ENCODE measurements at regions not wholly inside any gene's neighbourhood (a gene's known extent, or its start where the extent isn't known, plus 50 kb on each side); places are given as distances from the start of the nearest gene placed in this dataset.

GRCh38 chr6:103870970-103871369 is 988.7 kb downstream of the HACE1 start (continued):
- TF ChIP-seq EZH2 (IDR thresholded peaks at IDR 0.05; ENCODE audit: borderline replicate concordance, control insufficient read depth, low read depth, low read length) (no peak), SIN3A (IDR thresholded peaks at IDR 0.05; ENCODE audit: low read depth, low read length) (no peak), POLR2AphosphoS2 (IDR thresholded peaks at IDR 0.05; ENCODE audit: low read depth, low read length) (no peak)
- TF ChIP-seq, protein P1, sequence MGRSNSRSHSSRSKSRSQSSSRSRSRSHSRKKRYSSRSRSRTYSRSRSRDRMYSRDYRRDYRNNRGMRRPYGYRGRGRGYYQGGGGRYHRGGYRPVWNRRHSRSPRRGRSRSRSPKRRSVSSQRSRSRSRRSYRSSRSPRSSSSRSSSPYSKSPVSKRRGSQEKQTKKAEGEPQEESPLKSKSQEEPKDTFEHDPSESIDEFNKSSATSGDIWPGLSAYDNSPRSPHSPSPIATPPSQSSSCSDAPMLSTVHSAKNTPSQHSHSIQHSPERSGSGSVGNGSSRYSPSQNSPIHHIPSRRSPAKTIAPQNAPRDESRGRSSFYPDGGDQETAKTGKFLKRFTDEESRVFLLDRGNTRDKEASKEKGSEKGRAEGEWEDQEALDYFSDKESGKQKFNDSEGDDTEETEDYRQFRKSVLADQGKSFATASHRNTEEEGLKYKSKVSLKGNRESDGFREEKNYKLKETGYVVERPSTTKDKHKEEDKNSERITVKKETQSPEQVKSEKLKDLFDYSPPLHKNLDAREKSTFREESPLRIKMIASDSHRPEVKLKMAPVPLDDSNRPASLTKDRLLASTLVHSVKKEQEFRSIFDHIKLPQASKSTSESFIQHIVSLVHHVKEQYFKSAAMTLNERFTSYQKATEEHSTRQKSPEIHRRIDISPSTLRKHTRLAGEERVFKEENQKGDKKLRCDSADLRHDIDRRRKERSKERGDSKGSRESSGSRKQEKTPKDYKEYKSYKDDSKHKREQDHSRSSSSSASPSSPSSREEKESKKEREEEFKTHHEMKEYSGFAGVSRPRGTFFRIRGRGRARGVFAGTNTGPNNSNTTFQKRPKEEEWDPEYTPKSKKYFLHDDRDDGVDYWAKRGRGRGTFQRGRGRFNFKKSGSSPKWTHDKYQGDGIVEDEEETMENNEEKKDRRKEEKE (IDR thresholded peaks at IDR 0.05): no peak

GRCh38 chr6:103862297-103862696 is 997.4 kb downstream of the HACE1 start:
- intact Hi-C loops (cut with micrococcal nuclease; ENCODE audit: unreplicated experiment): no loop called here
- SMC1A ChIA-PET (ENCODE audit: uncharacterized antibody, unreplicated experiment): no interaction called here
- TF ChIP-seq PAX5 (IDR thresholded peaks at IDR 0.05; ENCODE audit: borderline replicate concordance, low read depth, low read length) (no peak), ATF3 (IDR thresholded peaks at IDR 0.05; ENCODE audit: borderline replicate concordance, extremely low read depth, low read depth, low read length) (no peak), PAX8 (IDR thresholded peaks at IDR 0.05) (no peak), BCL3 (IDR thresholded peaks at IDR 0.05; ENCODE audit: borderline replicate concordance, insufficient read depth, low read depth, low read length, poor library complexity, severe bottlenecking) (no peak), KDM1A (IDR thresholded peaks at IDR 0.05; ENCODE audit: borderline replicate concordance) (no peak), CEBPB (IDR thresholded peaks at IDR 0.05; ENCODE audit: borderline replicate concordance in 1 of 2, low read depth in 2 of 2, low read length in 2 of 2) (no peak), IRF3 (IDR thresholded peaks at IDR 0.05) (no peak), TAF1 (IDR thresholded peaks at IDR 0.05; ENCODE audit: borderline replicate concordance, low read depth, low read length) (no peak), TARDBP (IDR thresholded peaks at IDR 0.05; ENCODE audit: borderline replicate concordance) (no peak), NFYB (IDR thresholded peaks at IDR 0.05; ENCODE audit: insufficient read depth, low read depth, low read length) (no peak), ATF7 (IDR thresholded peaks at IDR 0.05; ENCODE audit: low read depth) (no peak)

More at GRCh38 chr6:103862297-103862696, 997.4 kb downstream of the HACE1 start:
- H3K27me3 ChIP-seq (replicated peaks in 1 of 2; ENCODE audit: control insufficient read depth in 2 of 2, insufficient read depth in 2 of 2, low read length in 1 of 2): no peaks in the 10 kb centered on the region
- H3K27ac ChIP-seq (ENCODE audit: control insufficient read depth, insufficient read depth): no peak overlapping the region
- H3K9ac ChIP-seq (ENCODE audit: control insufficient read depth, insufficient read depth, low read length): no peak overlapping the region
- FAIRE-seq (no peak), DNase-seq (ENCODE audit: low read depth, low spot score) (no peak), ATAC-seq (no peak)
- in situ Hi-C loops (cut with MboI): no loop called here
- CTCF ChIA-PET: no interaction called here
- WGBS (ENCODE audit: insufficient coverage, insufficient replicate concordance, low lambda C conversion rate, missing lambda C conversion rate): 5% methylated on average over 3 of the region's 3 CpGs
- H4K20me1 ChIP-seq (ENCODE audit: control insufficient read depth, insufficient read depth): no peaks in the 10 kb centered on the region
- POLR2A ChIA-PET: no interaction called here
- H3K4me3 ChIP-seq: no peak overlapping the region
- H3K79me2 ChIP-seq (ENCODE audit: control insufficient read depth, insufficient read depth, low read length): no peaks in the 10 kb centered on the region
- no peaks in the 10 kb centered on the region for H3K9me3 ChIP-seq (replicated peaks; ENCODE audit: control insufficient read depth, insufficient read depth, low read length)
- BruUV-seq (replicated peaks): no TSS peak
- H3K4me2 ChIP-seq (ENCODE audit: control insufficient read depth, insufficient read depth): no peak overlapping the region
- no peaks in the 10 kb centered on the region for H3K36me3 ChIP-seq (ENCODE audit: control insufficient read depth in 2 of 2, insufficient read depth in 2 of 2, low read length in 1 of 2)
- H2AFZ ChIP-seq (ENCODE audit: control insufficient read depth, low read depth, low read length): no peak overlapping the region
- RAD21 ChIA-PET (ENCODE audit: unreplicated experiment): no interaction called here
- no peaks in the 10 kb centered on the region for H3K4me1 ChIP-seq (ENCODE audit: control insufficient read depth, insufficient read depth, low read length)
